ENCODE measurements at regions not wholly inside any gene's neighbourhood (a gene's known extent, or its start where the extent isn't known, plus 50 kb on each side); places are given as distances from the start of the nearest gene placed in this dataset.

- DNase-seq = no peak
These were observed 66.8 kb upstream of the WDR75 start for GRCh38 chr2:189374481-189374880.

GRCh38 chr2:189375842-189376241, 65.4 kb upstream of the WDR75 start:
- DNase-seq = no peak

GRCh38 chr2:189379287-189379630, 62.0 kb upstream of the WDR75 start:
- DNase-seq = no peak

- DNase-seq = no peak
These were observed 61.5 kb upstream of the WDR75 start for GRCh38 chr2:189379731-189380261.

- no peak for DNase-seq
These were observed 58.6 kb upstream of the WDR75 start for GRCh38 chr2:189382668-189383067.

GRCh38 chr2:189386741-189387140, 54.5 kb upstream of the WDR75 start:
- DNase-seq = no peak

- DNase-seq = no peak
These were observed 50.1 kb upstream of the WDR75 start for GRCh38 chr2:189391201-189391600.

Data from NCI-H2081 treated with DMSO at 0.1 percent for 48 hours (cell line).